Brain microvascular endothelial cell (primary cell): ENCODE measurements at regions not wholly inside any gene's neighbourhood (a gene's known extent, or its start where the extent isn't known, plus 50 kb on each side); places are given as distances from the start of the nearest gene placed in this dataset.

Experiments
- DNase-seq: peaks from one replicate; pipeline ENCODE4 v3.0.0-alpha.2; 2020
- H3K27ac ChIP-seq: fragments of 250-450 bp; sonication (Bioruptor Pico); 2 replicates; pipeline ENCODE4 v1.5.1; 2020; ENCODE audit warnings: mild to moderate bottlenecking, moderate library complexity
- H3K27me3 ChIP-seq: fragments of 250-450 bp; sonication (Bioruptor Pico); replicated peaks from 2 replicates; pipeline ENCODE4 v1.5.1; 2020; ENCODE audit warnings: mild to moderate bottlenecking
- H3K36me3 ChIP-seq: fragments of 250-450 bp; sonication (Bioruptor Pico); replicated peaks from 2 replicates; pipeline ENCODE4 v1.5.1; 2020; ENCODE audit warnings: mild to moderate bottlenecking
- H3K4me3 ChIP-seq: 2 replicates; pipeline ENCODE4 v1.5.1; 2011; ENCODE audit warnings: low read depth, mild to moderate bottlenecking, control low read depth, low read length, moderate library complexity
- CTCF ChIP-seq: IDR thresholded peaks from 2 replicates; pipeline ENCODE4 v1.5.1; 2011; ENCODE audit warnings: low read depth, mild to moderate bottlenecking, moderate library complexity, low read length, control low read depth, inconsistent platforms; ENCODE audit errors: missing control alignments
- in situ Hi-C: cut with HindIII; loops from 2 replicates; pipeline ENCODE4 v1.10.0; 2017; ENCODE audit warnings: low sequenced_read_pairs, low pct_ligation_motif_present

GRCh38 chr3:180340395-180340794 is 261.6 kb upstream of the TTC14 start:
- no peak for TF ChIP-seq CTCF
- no peak for DNase-seq
- Histone ChIP-seq H3K36me3 (no peaks in the 10 kb centered on the region), H3K4me3 (no peak overlapping the region), H3K27me3 (no peaks in the 10 kb centered on the region), H3K27ac (no peak overlapping the region)
- in situ Hi-C loops: no loop called here

GRCh38 chr3:180341516-180341915 is 260.4 kb upstream of the TTC14 start:
- DNase-seq: no peak
- Histone ChIP-seq H3K36me3 (no peaks in the 10 kb centered on the region), H3K27ac (no peak overlapping the region), H3K4me3 (no peak overlapping the region), H3K27me3 (no peaks in the 10 kb centered on the region)
- no peak for TF ChIP-seq CTCF
- in situ Hi-C loops: no loop called here

GRCh38 chr3:180351601-180352000 is 250.4 kb upstream of the TTC14 start:
- no peak for TF ChIP-seq CTCF
- no peaks in the 10 kb centered on the region for H3K27me3 ChIP-seq
- DNase-seq: no peak
- H3K4me3 ChIP-seq: no peak overlapping the region
- H3K27ac ChIP-seq: no peak overlapping the region
- no peaks in the 10 kb centered on the region for H3K36me3 ChIP-seq
- in situ Hi-C loops: no loop called here

GRCh38 chr3:180352261-180352660 is 249.7 kb upstream of the TTC14 start:
- in situ Hi-C loops: no loop called here

GRCh38 chr3:180354214-180354613 is 247.7 kb upstream of the TTC14 start:
- Histone ChIP-seq H3K36me3 (no peaks in the 10 kb centered on the region), H3K27ac (no peak overlapping the region), H3K4me3 (no peak overlapping the region), H3K27me3 (no peaks in the 10 kb centered on the region)
- in situ Hi-C loops: no loop called here
- no peak for DNase-seq
- TF ChIP-seq CTCF: no peak

More at GRCh38 chr3:180352261-180352660, 249.7 kb upstream of the TTC14 start:
- H3K36me3 ChIP-seq: no peaks in the 10 kb centered on the region
- TF ChIP-seq CTCF: no peak
- no peak overlapping the region for H3K4me3 ChIP-seq
- H3K27ac ChIP-seq: no peak overlapping the region
- DNase-seq: no peak
- H3K27me3 ChIP-seq: no peaks in the 10 kb centered on the region

GRCh38 chr3:180358179-180358578 is 243.8 kb upstream of the TTC14 start:
- no peak overlapping the region for H3K27ac ChIP-seq
- in situ Hi-C loops: no loop called here
- no peaks in the 10 kb centered on the region for H3K36me3 ChIP-seq
- no peaks in the 10 kb centered on the region for H3K27me3 ChIP-seq
- no peak for DNase-seq
- H3K4me3 ChIP-seq: no peak overlapping the region
- no peak for TF ChIP-seq CTCF
